Smooth muscle cell (in vitro differentiated cells): ENCODE measurements at regions not wholly inside any gene's neighbourhood (a gene's known extent, or its start where the extent isn't known, plus 50 kb on each side); places are given as distances from the start of the nearest gene placed in this dataset.

Experiments
- DNase-seq: peaks from one replicate; lab custom pipeline; 2025; ENCODE audit not compliant: unreplicated experiment; lab: John Stamatoyannopoulos, UW
- H2AFZ ChIP-seq: fragments of 200-600 bp; sonication (generic); 2 replicates; pipeline ENCODE4 v1.6.0; 2016; ENCODE audit warnings: antibody characterized with exemption, low read depth, mild to moderate bottlenecking
- H3F3A ChIP-seq: fragments of 200-600 bp; sonication (generic); 2 replicates; pipeline ENCODE4 v1.6.0; 2017; ENCODE audit warnings: antibody characterized with exemption, low read depth
- H3K27ac ChIP-seq: fragments of 200-600 bp; sonication (generic); 2 replicates; pipeline ENCODE4 v1.5.1; 2016; ENCODE audit warnings: low read depth, mild to moderate bottlenecking
- H3K27me3 ChIP-seq: fragments of 200-600 bp; sonication (generic); 2 replicates; pipeline ENCODE4 v1.6.1; 2016; ENCODE audit warnings: low read depth, mild to moderate bottlenecking
- H3K36me3 ChIP-seq: fragments of 200-600 bp; sonication (generic); 2 replicates; pipeline ENCODE4 v1.5.1; 2016; ENCODE audit warnings: low read depth
- H3K4me1 ChIP-seq: fragments of 200-600 bp; sonication (generic); 2 replicates; pipeline ENCODE4 v1.5.1; 2016; ENCODE audit warnings: low read depth
- H3K4me2 ChIP-seq: fragments of 200-600 bp; sonication (generic); 2 replicates; pipeline ENCODE4 v1.6.0; 2016; ENCODE audit warnings: mild to moderate bottlenecking
- H3K4me3 ChIP-seq: fragments of 200-600 bp; sonication (generic); 2 replicates; pipeline ENCODE4 v1.5.1; 2016; ENCODE audit warnings: mild to moderate bottlenecking
- H3K79me2 ChIP-seq: fragments of 200-600 bp; sonication (generic); 2 replicates; pipeline ENCODE4 v1.6.0; 2016; ENCODE audit warnings: low read depth, mild to moderate bottlenecking
- H3K9ac ChIP-seq: fragments of 200-600 bp; sonication (generic); 2 replicates; pipeline ENCODE4 v1.6.0; 2016; ENCODE audit warnings: low read depth
- H3K9me3 ChIP-seq: fragments of 200-600 bp; sonication (generic); replicated peaks from 2 replicates; pipeline ENCODE4 v1.5.1; 2016; ENCODE audit warnings: low read depth
- H4K20me1 ChIP-seq: fragments of 200-600 bp; sonication (generic); 2 replicates; pipeline ENCODE4 v1.6.0; 2016; ENCODE audit warnings: low read depth
- WGBS: methylation state at CpG from one replicate; pipeline ENCODE4 v1.1.7; 2016; ENCODE audit warnings: low lambda C conversion rate; 5-methylcytosine and 5-hydroxymethylcytosine counted together
- TF ChIP-seq, protein P1 (sequence below): fragments of 200-600 bp; sonication (generic); IDR thresholded peaks from 2 replicates; pipeline ENCODE4 v1.5.1; 2017; ENCODE audit warnings: borderline replicate concordance, mild to moderate bottlenecking, antibody characterized with exemption; ENCODE audit not compliant: insufficient read depth, poor library complexity, severe bottlenecking

DNA sequence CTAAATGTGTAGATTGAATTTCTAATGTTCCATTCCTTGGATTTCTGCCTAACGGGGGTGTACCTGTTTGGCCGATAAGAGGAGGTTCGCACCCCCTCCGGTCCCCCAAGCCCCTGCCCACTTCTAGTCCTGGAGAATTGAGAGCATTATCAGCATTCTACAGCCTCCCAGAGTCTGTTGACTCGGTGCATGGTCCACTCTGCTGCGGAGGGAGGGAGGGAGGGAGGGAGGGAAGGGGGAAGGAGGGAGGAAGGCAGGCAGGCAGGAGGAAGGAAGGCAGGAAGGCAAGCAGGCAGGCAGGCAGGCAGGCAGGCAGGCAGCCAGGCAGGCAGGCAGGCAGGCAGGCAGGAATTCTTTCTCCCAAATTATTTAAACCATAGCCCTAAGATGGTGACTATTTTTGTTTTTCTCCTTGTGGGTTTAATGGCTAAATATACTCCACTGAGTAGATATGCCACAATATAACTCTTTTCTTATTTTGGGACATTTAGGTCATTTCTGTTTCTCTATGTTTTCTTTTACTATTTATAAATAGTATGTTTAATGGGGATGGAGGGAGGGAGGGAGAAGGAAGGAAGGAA, 69.5 kb upstream of the CHST15 start:
- Histone ChIP-seq H3K4me3 (no peak overlapping the region), H3K9me3 (no peaks in the 10 kb centered on the region), H3K4me1 (no peaks in the 10 kb centered on the region), H4K20me1 (no peaks in the 10 kb centered on the region), H3K9ac (no peak overlapping the region), H3K27me3 (no peaks in the 10 kb centered on the region), H3K27ac (no peak overlapping the region), H2AFZ (no peak overlapping the region), H3F3A (no peaks in the 10 kb centered on the region), H3K36me3 (no peaks in the 10 kb centered on the region), H3K4me2 (no peak overlapping the region), H3K79me2 (no peaks in the 10 kb centered on the region)
- DNase-seq: no peak
- 89% methylated on average over 4 of the region's 6 CpGs for WGBS
- TF ChIP-seq, protein P1, sequence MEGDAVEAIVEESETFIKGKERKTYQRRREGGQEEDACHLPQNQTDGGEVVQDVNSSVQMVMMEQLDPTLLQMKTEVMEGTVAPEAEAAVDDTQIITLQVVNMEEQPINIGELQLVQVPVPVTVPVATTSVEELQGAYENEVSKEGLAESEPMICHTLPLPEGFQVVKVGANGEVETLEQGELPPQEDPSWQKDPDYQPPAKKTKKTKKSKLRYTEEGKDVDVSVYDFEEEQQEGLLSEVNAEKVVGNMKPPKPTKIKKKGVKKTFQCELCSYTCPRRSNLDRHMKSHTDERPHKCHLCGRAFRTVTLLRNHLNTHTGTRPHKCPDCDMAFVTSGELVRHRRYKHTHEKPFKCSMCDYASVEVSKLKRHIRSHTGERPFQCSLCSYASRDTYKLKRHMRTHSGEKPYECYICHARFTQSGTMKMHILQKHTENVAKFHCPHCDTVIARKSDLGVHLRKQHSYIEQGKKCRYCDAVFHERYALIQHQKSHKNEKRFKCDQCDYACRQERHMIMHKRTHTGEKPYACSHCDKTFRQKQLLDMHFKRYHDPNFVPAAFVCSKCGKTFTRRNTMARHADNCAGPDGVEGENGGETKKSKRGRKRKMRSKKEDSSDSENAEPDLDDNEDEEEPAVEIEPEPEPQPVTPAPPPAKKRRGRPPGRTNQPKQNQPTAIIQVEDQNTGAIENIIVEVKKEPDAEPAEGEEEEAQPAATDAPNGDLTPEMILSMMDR: no peak

DNA sequence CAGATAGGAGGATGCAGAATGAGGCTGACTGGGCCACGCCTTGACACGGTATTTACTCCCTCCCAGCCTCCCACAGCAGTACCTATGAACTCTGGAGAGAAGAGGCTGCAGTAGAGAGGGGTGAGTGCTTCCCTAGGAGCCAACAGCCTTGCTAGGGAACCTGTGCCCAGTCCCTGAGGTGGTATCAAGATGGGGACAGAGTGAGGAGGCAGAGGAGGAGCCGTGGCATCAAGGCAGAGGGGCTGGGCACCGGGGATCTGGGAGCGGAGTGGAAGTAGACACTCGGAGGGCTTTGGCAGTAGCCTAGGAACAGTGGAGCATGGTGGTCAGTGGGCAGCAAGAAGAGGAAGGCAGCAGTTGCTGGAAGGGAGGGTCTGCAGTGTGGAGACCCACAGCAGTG, 68.7 kb upstream of the CHST15 start:
- H3K27me3 ChIP-seq: no peaks in the 10 kb centered on the region
- DNase-seq: no peak
- 96% methylated on average over 6 of the region's 6 CpGs for WGBS
- H3K4me3 ChIP-seq: no peak overlapping the region
- H3K36me3 ChIP-seq: no peaks in the 10 kb centered on the region
- H2AFZ ChIP-seq: no peak overlapping the region
- TF ChIP-seq, protein P1: no peak
- no peaks in the 10 kb centered on the region for H3K79me2 ChIP-seq
- H4K20me1 ChIP-seq: no peaks in the 10 kb centered on the region
- H3K4me2 ChIP-seq: no peak overlapping the region
- no peak overlapping the region for H3K9ac ChIP-seq
- no peaks in the 10 kb centered on the region for H3F3A ChIP-seq
- no peaks in the 10 kb centered on the region for H3K4me1 ChIP-seq
- H3K9me3 ChIP-seq: no peaks in the 10 kb centered on the region
- no peak overlapping the region for H3K27ac ChIP-seq

- H3K27me3 ChIP-seq: no peaks in the 10 kb centered on the region
- 98% methylated on average over 5 of the region's 5 CpGs for WGBS
Observed at GRCh38 chr10:124161601-124162000, 68.2 kb upstream of the CHST15 start.

More at GRCh38 chr10:124161601-124162000, 68.2 kb upstream of the CHST15 start:
- Histone ChIP-seq H3K9me3 (no peaks in the 10 kb centered on the region), H3K4me2 (no peak overlapping the region), H2AFZ (no peak overlapping the region), H3K4me3 (no peak overlapping the region), H3K27ac (no peak overlapping the region), H3F3A (no peaks in the 10 kb centered on the region), H3K4me1 (no peaks in the 10 kb centered on the region), H3K36me3 (no peaks in the 10 kb centered on the region), H4K20me1 (no peaks in the 10 kb centered on the region), H3K79me2 (no peaks in the 10 kb centered on the region), H3K9ac (no peak overlapping the region)
- TF ChIP-seq, protein P1: no peak
- DNase-seq: no peak
